ENCODE measurements at regions not wholly inside any gene's neighbourhood (a gene's known extent, or its start where the extent isn't known, plus 50 kb on each side); places are given as distances from the start of the nearest gene placed in this dataset.

DNA sequence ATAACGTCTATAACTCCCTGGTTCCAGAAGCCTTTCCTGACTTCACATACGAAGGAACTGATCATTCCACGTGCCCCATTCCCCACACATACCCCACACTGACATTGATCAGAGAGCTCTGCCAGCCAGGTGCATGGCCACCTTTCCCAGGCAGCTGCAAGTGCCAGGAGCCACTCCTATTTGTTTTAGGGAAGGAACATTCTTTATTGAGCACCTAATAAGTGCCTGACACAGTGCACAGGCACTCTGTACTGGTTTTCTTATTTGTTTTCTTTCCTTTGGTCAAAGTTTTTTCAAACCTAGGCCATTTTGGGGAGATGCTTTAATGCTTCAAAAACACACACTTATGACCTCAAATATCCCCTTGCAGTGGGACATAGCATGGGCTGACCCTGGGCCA, 50.0 kb downstream of the PITPNM2 start:
- Histone ChIP-seq H3K27me3 (ENCODE audit: control insufficient read depth in 1 of 2, insufficient read depth in 2 of 2, low read length in 2 of 2) (no peaks in the 10 kb centered on the region), H3K27ac (ENCODE audit: low read length) (no peak overlapping the region), H3K9ac (ENCODE audit: low read length in 2 of 2) (no peak overlapping the region), H3K4me1 (ENCODE audit: control insufficient read depth, insufficient read depth, low read length) (peaks cover 32% of the 10 kb centered on the region), H3K36me3 (ENCODE audit: control insufficient read depth in 2 of 2, insufficient read depth in 2 of 2, low read length in 2 of 2) (peaks cover 3 to 8% of the 10 kb centered on the region in 2 donors), H3K9me3 (ENCODE audit: control insufficient read depth in 2 of 2, low read length in 2 of 2) (no peaks in the 10 kb centered on the region), H3K4me3 (ENCODE audit: low read length in 2 of 2) (no peak overlapping the region)

DNA sequence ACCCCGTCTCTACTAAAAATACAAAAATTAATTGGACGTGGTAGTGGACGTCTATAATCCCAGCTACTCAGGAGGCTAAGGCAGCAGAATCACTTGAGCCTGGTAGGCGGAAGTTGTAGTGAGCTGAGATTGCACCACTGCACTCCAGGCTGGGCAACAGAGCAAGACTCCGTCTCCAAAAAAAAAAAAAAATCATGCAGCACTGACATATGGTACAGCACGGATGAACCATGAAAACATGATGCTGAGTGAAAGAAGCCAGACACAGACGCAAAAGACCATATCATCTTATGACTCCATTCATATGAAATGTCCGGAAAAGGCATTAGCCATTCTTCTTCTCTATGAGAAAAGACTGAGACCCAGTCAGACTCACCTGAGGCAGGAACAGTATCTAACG, 50.4 kb downstream of the PITPNM2 start:
- H3K4me3 ChIP-seq (ENCODE audit: low read length in 2 of 2): no peak overlapping the region
- H3K4me1 ChIP-seq (ENCODE audit: control insufficient read depth, insufficient read depth, low read length): peaks cover 36% of the 10 kb centered on the region
- no peaks in the 10 kb centered on the region for H3K9me3 ChIP-seq (ENCODE audit: control insufficient read depth in 2 of 2, low read length in 2 of 2)
- peaks cover 3 to 6% of the 10 kb centered on the region in 2 donors for H3K36me3 ChIP-seq (ENCODE audit: control insufficient read depth in 2 of 2, insufficient read depth in 2 of 2, low read length in 2 of 2)
- no peak overlapping the region for H3K9ac ChIP-seq (ENCODE audit: low read length in 2 of 2)
- no peak overlapping the region for H3K27ac ChIP-seq (ENCODE audit: low read length)
- H3K27me3 ChIP-seq (ENCODE audit: control insufficient read depth in 1 of 2, insufficient read depth in 2 of 2, low read length in 2 of 2): no peaks in the 10 kb centered on the region

DNA sequence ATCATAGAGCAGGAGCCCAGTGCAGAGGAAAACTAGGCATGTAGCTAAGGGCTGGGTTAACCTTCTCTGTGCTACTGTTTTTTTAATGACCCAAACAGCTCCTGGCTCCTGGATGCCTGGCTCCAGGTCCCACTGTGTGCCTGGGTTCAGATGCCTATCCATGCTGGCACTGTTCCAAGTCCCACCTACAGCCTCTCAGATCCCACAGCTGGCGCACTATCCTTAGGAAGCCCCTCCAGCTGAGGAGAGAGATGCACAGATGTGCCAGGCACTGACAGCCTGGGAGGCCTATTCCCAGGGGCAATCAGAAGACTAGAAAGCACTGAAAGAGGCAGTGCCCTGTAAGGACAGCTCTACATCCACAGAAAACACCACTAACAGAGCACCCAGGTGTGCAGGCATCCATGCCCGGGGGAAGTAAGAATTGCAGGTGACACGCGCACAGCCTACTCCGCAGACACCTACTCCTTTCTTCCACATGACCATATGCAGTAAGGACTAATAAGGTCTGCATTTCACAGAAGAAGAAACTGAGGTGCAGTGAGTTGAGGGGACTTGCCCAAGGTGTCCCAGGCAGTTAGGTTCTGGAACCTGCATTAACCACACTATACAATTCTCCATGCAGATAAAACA, 51.2 kb downstream of the PITPNM2 start:
- no peak overlapping the region for H3K9ac ChIP-seq (ENCODE audit: low read length in 2 of 2)
- H3K9me3 ChIP-seq (ENCODE audit: control insufficient read depth in 2 of 2, low read length in 2 of 2): no peaks in the 10 kb centered on the region
- H3K4me3 ChIP-seq (ENCODE audit: low read length in 2 of 2): no peak overlapping the region
- no peak overlapping the region for H3K27ac ChIP-seq (ENCODE audit: low read length)
- H3K27me3 ChIP-seq (ENCODE audit: control insufficient read depth in 1 of 2, insufficient read depth in 2 of 2, low read length in 2 of 2): no peaks in the 10 kb centered on the region
- peaks cover 44% of the 10 kb centered on the region for H3K4me1 ChIP-seq (ENCODE audit: control insufficient read depth, insufficient read depth, low read length)
- H3K36me3 ChIP-seq (ENCODE audit: control insufficient read depth in 2 of 2, insufficient read depth in 2 of 2, low read length in 2 of 2): peaks cover 0 to 2% of the 10 kb centered on the region in 2 donors

DNA sequence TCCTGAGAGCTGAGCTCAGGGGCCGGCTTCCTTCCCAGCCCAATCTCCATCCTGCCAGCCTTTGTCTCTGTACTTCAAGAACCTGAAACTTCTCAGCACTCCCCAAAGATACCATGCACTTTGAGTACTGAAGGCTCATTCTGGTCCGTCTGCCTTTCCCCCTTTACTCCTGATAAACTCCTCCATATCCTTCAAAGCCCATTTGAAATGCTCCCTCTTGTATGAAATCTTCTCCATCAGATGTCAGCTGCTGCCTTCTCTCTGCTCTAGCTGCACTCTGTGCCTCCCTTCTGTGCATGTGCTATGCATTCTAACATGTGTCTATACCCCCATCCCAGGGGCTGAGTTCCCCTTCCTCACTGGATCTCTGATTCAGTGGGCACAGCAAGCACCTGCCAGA, 52.1 kb downstream of the PITPNM2 start:
- peaks cover 0 to 2% of the 10 kb centered on the region in 2 donors for H3K36me3 ChIP-seq (ENCODE audit: control insufficient read depth in 2 of 2, insufficient read depth in 2 of 2, low read length in 2 of 2)
- H3K4me1 ChIP-seq (ENCODE audit: control insufficient read depth, insufficient read depth, low read length): peaks cover 53% of the 10 kb centered on the region
- no peak overlapping the region for H3K9ac ChIP-seq (ENCODE audit: low read length in 2 of 2)
- no peaks in the 10 kb centered on the region for H3K27me3 ChIP-seq (ENCODE audit: control insufficient read depth in 1 of 2, insufficient read depth in 2 of 2, low read length in 2 of 2)
- H3K27ac ChIP-seq (ENCODE audit: low read length): no peak overlapping the region
- H3K9me3 ChIP-seq (ENCODE audit: control insufficient read depth in 2 of 2, low read length in 2 of 2): no peaks in the 10 kb centered on the region
- H3K4me3 ChIP-seq (ENCODE audit: low read length in 2 of 2): no peak overlapping the region

DNA sequence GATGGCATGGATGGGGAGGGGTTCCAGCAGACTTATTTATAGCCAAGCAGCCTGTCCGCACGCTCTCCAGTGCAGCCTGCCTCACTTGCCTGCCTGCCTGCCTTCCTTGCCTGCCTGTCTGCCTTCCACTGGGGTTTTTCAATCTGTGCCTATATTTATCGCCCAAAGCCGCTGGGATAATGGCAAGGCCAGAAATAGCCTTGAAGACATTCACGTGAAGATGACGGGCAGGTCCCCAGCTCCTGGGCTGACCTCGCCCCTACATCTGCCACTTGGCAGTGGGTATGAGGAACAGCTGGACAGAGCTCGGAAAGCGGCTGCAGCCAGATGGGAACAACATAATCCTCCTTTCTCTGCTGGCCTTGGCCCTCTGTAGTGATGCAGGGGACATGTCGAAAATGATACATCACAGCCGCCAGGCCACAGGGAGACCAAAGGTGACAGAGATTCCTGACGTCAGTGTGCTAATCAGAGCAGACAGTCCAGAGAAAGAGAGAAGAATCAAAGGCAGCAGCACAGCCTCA, 53.3 kb downstream of the PITPNM2 start:
- no peaks in the 10 kb centered on the region for H3K9me3 ChIP-seq (ENCODE audit: control insufficient read depth in 2 of 2, low read length in 2 of 2)
- H3K4me1 ChIP-seq (ENCODE audit: control insufficient read depth, insufficient read depth, low read length): peaks cover 52% of the 10 kb centered on the region
- H3K27me3 ChIP-seq (ENCODE audit: control insufficient read depth in 1 of 2, insufficient read depth in 2 of 2, low read length in 2 of 2): no peaks in the 10 kb centered on the region
- H3K9ac ChIP-seq (ENCODE audit: low read length in 2 of 2): no peak overlapping the region
- no peaks in the 10 kb centered on the region for H3K36me3 ChIP-seq (ENCODE audit: control insufficient read depth in 2 of 2, insufficient read depth in 2 of 2, low read length in 2 of 2)
- H3K4me3 ChIP-seq (ENCODE audit: low read length in 2 of 2): peak overlapping the region in 1 of 2 donors; percentile 52
- peak overlapping the region; percentile 24 for H3K27ac ChIP-seq (ENCODE audit: low read length)

DNA sequence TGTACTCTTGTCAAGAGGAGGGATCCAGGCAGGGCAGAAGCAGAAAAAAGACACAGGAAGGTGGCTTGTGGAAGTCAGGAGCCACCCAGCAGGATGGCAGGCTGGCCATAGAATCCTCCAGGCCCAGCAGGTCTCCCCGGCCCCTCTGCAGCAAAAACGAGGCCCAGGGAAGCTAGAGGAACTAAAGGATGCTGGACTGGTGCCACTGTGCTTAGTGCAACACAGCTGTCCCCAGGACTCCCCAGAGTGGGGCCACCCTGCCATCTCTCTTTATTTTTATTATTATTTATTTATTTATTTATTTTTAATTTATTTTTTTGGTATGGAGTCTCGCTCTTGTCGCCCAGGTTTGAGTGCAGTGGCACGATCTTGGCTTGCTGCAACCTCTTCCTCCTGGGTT, 54.1 kb downstream of the PITPNM2 start:
- Histone ChIP-seq H3K27ac (ENCODE audit: low read length) (no peak overlapping the region), H3K9me3 (ENCODE audit: control insufficient read depth in 2 of 2, low read length in 2 of 2) (no peaks in the 10 kb centered on the region), H3K9ac (ENCODE audit: low read length in 2 of 2) (no peak overlapping the region), H3K36me3 (ENCODE audit: control insufficient read depth in 2 of 2, insufficient read depth in 2 of 2, low read length in 2 of 2) (no peaks in the 10 kb centered on the region), H3K4me1 (ENCODE audit: control insufficient read depth, insufficient read depth, low read length) (peaks cover 52% of the 10 kb centered on the region), H3K4me3 (ENCODE audit: low read length in 2 of 2) (no peak overlapping the region), H3K27me3 (ENCODE audit: control insufficient read depth in 1 of 2, insufficient read depth in 2 of 2, low read length in 2 of 2) (no peaks in the 10 kb centered on the region)

DNA sequence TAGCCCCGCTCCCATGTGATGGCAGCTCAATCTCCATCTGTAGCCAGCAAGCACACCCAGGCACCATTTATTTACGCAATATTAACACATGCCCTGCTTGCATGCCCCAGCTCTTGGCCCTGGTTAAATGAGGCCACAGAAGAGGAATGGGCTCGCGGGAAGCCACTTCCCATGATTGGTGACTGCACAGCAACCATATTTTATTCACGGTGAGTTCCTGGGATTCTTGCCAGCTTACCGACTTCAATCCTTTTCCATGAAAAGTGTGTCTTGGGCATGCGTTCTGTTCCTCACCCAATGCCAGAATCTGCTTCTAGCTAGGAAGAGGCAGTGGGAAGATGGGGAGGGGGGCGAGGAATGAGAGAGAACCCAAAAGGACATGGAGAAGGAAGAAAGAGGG, 54.7 kb downstream of the PITPNM2 start:
- Histone ChIP-seq H3K4me3 (ENCODE audit: low read length in 2 of 2) (no peak overlapping the region), H3K36me3 (ENCODE audit: control insufficient read depth in 2 of 2, insufficient read depth in 2 of 2, low read length in 2 of 2) (no peaks in the 10 kb centered on the region), H3K27me3 (ENCODE audit: control insufficient read depth in 1 of 2, insufficient read depth in 2 of 2, low read length in 2 of 2) (no peaks in the 10 kb centered on the region), H3K27ac (ENCODE audit: low read length) (no peak overlapping the region), H3K9me3 (ENCODE audit: control insufficient read depth in 2 of 2, low read length in 2 of 2) (no peaks in the 10 kb centered on the region), H3K4me1 (ENCODE audit: control insufficient read depth, insufficient read depth, low read length) (peaks cover 52% of the 10 kb centered on the region), H3K9ac (ENCODE audit: low read length in 2 of 2) (no peak overlapping the region)

DNA sequence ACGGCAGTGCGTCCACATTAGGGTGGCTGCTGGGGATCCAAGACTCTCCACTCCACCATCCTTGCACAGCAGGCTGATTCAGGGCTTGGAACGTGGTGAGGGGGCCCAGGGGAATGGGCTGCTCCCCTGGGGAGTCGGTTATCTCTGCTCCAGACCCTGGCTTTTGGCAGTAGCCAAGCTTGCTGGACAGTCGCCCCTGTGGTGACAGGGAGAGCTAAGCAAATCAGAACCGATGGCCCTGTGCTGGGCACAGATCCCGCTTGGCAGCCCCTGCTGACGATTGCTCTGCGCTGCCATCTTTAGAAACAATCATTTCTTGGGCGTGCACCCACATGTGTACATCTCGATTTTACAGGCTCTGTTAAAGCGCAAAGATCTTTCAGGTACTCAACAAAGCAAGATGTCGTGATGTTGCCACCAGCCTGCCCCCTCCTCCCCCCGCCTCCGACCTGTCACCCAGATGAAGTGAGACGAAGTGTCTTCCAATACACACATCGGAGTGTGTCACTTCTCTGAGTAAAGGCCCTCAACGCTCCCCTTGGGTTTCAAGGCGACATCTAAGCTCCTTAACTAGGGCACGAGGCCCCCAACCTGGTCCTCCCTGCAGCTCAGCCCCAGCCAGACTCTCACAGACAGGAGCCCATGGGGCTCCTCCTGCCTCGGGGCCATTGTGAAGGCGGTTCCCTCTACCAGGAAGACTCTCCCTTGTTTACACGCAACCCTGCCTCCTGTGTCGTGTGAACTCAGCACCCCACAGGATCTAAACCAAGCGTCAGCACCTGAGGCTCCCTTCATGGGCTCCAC, 55.6 kb downstream of the PITPNM2 start:
- H3K4me3 ChIP-seq (ENCODE audit: low read length in 2 of 2): peak overlapping the region in 1 of 2 donors; percentile 29
- H3K27me3 ChIP-seq (ENCODE audit: control insufficient read depth in 1 of 2, insufficient read depth in 2 of 2, low read length in 2 of 2): no peaks in the 10 kb centered on the region
- peak overlapping the region; percentile 24 for H3K27ac ChIP-seq (ENCODE audit: low read length)
- no peak overlapping the region for H3K9ac ChIP-seq (ENCODE audit: low read length in 2 of 2)
- no peaks in the 10 kb centered on the region for H3K9me3 ChIP-seq (ENCODE audit: control insufficient read depth in 2 of 2, low read length in 2 of 2)
- H3K36me3 ChIP-seq (ENCODE audit: control insufficient read depth in 2 of 2, insufficient read depth in 2 of 2, low read length in 2 of 2): no peaks in the 10 kb centered on the region
- H3K4me1 ChIP-seq (ENCODE audit: control insufficient read depth, insufficient read depth, low read length): peaks cover 52% of the 10 kb centered on the region

DNA sequence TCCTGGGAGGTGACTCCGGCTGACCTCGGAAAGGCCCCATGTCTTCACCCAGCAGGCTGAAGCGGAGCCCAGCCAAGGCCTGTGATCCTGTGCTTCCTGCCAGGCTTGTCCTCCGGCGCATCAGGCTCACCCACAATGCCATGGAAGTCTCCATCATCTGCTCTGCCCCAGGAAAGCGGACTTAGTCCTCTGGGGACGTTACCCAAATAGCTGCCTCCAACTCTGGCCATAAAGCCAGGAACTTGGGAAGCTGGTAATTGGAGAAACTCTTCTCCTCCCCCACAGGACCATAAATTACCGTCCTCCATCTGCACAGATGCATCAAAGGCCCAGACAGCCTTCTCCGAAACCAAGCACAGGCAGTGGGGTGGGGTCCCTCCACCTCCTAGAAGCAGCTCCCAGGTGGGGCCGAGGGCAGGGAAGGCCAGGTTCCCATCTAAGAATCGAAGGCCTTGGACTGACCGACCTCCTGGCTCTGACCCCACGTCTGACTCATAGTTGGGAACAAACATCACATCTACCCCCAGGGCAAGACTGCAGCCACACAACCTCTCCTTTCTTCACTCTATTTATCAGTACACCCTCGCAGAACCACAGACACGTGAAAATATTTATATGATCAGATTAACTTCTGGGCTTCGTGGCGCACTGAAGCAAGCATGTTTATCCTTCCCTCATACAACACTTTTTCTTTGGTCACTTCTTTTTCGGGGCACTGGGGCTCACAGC, 56.4 kb downstream of the PITPNM2 start:
- Histone ChIP-seq H3K27me3 (ENCODE audit: control insufficient read depth in 1 of 2, insufficient read depth in 2 of 2, low read length in 2 of 2) (no peaks in the 10 kb centered on the region), H3K4me3 (ENCODE audit: low read length in 2 of 2) (peak overlapping the region in 1 of 2 donors; percentile 29), H3K9me3 (ENCODE audit: control insufficient read depth in 2 of 2, low read length in 2 of 2) (no peaks in the 10 kb centered on the region), H3K9ac (ENCODE audit: low read length in 2 of 2) (no peak overlapping the region), H3K27ac (ENCODE audit: low read length) (peak overlapping the region; percentile 31), H3K36me3 (ENCODE audit: control insufficient read depth in 2 of 2, insufficient read depth in 2 of 2, low read length in 2 of 2) (no peaks in the 10 kb centered on the region), H3K4me1 (ENCODE audit: control insufficient read depth, insufficient read depth, low read length) (peaks cover 52% of the 10 kb centered on the region)

DNA sequence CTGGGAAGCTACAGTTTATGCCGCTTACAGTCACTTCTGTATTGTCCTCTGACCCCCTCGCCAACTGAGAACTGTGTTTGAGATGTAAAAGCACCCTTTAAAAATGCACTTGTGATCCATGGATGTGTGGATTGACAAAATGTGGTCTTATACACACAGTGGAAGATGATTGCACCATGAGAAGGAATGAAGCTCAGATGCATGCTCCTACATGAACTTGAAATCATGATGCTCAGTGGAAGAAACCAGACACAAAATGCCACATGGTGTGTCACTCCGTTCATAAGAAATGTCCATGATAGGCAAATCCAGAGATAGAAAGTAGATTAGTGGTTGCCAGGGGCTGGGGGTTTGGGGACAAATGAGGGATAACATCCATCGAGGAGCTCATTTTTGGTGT, 58.0 kb downstream of the PITPNM2 start:
- Histone ChIP-seq H3K9ac (ENCODE audit: low read length in 2 of 2) (no peak overlapping the region), H3K4me3 (ENCODE audit: low read length in 2 of 2) (no peak overlapping the region), H3K9me3 (ENCODE audit: control insufficient read depth in 2 of 2, low read length in 2 of 2) (no peaks in the 10 kb centered on the region), H3K27ac (ENCODE audit: low read length) (no peak overlapping the region), H3K27me3 (ENCODE audit: control insufficient read depth in 1 of 2, insufficient read depth in 2 of 2, low read length in 2 of 2) (no peaks in the 10 kb centered on the region), H3K4me1 (ENCODE audit: control insufficient read depth, insufficient read depth, low read length) (peaks cover 42% of the 10 kb centered on the region), H3K36me3 (ENCODE audit: control insufficient read depth in 2 of 2, insufficient read depth in 2 of 2, low read length in 2 of 2) (no peaks in the 10 kb centered on the region)

All from stomach smooth muscle (tissue), 2 donors.